WERI-Rb-1 (cell line): ENCODE measurements at regions not wholly inside any gene's neighbourhood (a gene's known extent, or its start where the extent isn't known, plus 50 kb on each side); places are given as distances from the start of the nearest gene placed in this dataset.

ENCODE experiments used
- DNase-seq: peaks from one replicate; pipeline ENCODE4 v3.0.0-alpha.2; 2020
- H3K27ac ChIP-seq: fragments of 250-450 bp; sonication (Bioruptor Pico); 2 replicates; pipeline ENCODE4 v1.5.1; 2020; ENCODE audit warnings: mild to moderate bottlenecking, moderate library complexity
- H3K27me3 ChIP-seq: fragments of 250-450 bp; sonication (Bioruptor Pico); 2 replicates; pipeline ENCODE4 v1.5.1; 2021; ENCODE audit warnings: mild to moderate bottlenecking, low read depth, moderate library complexity; ENCODE audit not compliant: insufficient read depth, severe bottlenecking
- H3K36me3 ChIP-seq: fragments of 250-450 bp; sonication (Bioruptor Pico); 2 replicates; pipeline ENCODE4 v1.5.1; 2020; ENCODE audit warnings: mild to moderate bottlenecking, moderate library complexity
- H3K4me3 ChIP-seq: 2 replicates; pipeline ENCODE4 v1.5.1; 2011; ENCODE audit warnings: low read depth, mild to moderate bottlenecking, control low read depth, low read length
- H3K9me3 ChIP-seq: fragments of 250-450 bp; sonication (Bioruptor Pico); 2 replicates; pipeline ENCODE4 v1.5.1; 2021; ENCODE audit warnings: mild to moderate bottlenecking, moderate library complexity; ENCODE audit not compliant: severe bottlenecking
- CTCF ChIP-seq: IDR thresholded peaks from 2 replicates; pipeline ENCODE4 v1.5.1; 2011; ENCODE audit warnings: low read depth, mild to moderate bottlenecking, control low read depth, inconsistent platforms, low read length

GRCh38 chr10:30536578-30536977 lies 93.0 kb downstream of the LYZL2 start:
- Histone ChIP-seq H3K36me3 (no peaks in the 10 kb centered on the region), H3K4me3 (no peak overlapping the region), H3K27ac (no peak overlapping the region), H3K27me3 (no peaks in the 10 kb centered on the region), H3K9me3 (no peaks in the 10 kb centered on the region)
- TF ChIP-seq CTCF, result no peak
- no peak for DNase-seq

GRCh38 chr10:30535677-30536076 lies 93.9 kb downstream of the LYZL2 start:
- no peaks in the 10 kb centered on the region for H3K27me3 ChIP-seq
- H3K27ac ChIP-seq, result no peak overlapping the region
- no peak for TF ChIP-seq CTCF
- no peak overlapping the region for H3K4me3 ChIP-seq
- no peaks in the 10 kb centered on the region for H3K36me3 ChIP-seq
- DNase-seq, result no peak
- no peaks in the 10 kb centered on the region for H3K9me3 ChIP-seq

GRCh38 chr10:30534465-30535144 lies 94.9 kb downstream of the LYZL2 start:
- peak; percentile 70 for TF ChIP-seq CTCF
- H3K27ac ChIP-seq, result no peak overlapping the region
- no peaks in the 10 kb centered on the region for H3K27me3 ChIP-seq
- H3K4me3 ChIP-seq, result no peak overlapping the region
- no peaks in the 10 kb centered on the region for H3K9me3 ChIP-seq
- no peaks in the 10 kb centered on the region for H3K36me3 ChIP-seq
- peak; percentile 46 for DNase-seq

- H3K36me3 ChIP-seq, result no peaks in the 10 kb centered on the region
- no peak for DNase-seq
These were observed 97.6 kb downstream of the LYZL2 start for GRCh38 chr10:30531751-30532530.

DNA sequence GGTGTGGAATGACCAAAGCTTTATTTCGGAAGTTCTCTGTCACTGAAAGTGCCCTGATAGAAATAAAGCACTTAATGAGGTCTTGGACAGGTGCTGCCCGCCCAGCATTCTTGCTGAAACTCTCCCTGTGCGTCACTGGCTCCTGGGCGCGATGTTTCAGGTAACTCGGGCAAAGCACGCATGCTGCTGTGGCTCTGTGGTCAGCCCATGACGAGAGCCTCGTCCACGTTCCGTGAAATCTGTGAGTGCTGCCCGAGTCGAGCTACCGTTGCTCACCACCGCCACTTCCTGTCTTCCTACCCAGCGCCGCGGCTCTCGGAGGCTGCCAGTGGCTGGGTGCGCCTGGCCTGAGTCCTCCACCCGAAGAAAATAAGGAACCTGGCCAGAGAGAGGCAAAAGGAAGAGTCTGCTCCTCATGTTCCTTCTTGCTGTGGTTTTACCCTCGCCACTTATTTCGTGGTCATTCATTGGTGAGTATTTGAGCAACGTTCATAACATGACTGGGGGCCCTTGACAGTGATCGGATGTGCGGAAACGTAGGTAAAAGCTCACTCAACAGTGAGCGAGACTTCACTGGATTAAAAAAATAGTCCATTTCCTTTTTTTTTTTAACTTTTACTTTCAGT lies 95.5 kb downstream of the MAP3K8 start:
- no peak for TF ChIP-seq CTCF
- no peaks in the 10 kb centered on the region for H3K36me3 ChIP-seq
- no peak overlapping the region for H3K27ac ChIP-seq
- H3K4me3 ChIP-seq, result no peak overlapping the region
- no peaks in the 10 kb centered on the region for H3K9me3 ChIP-seq
- DNase-seq, result no peak
- no peaks in the 10 kb centered on the region for H3K27me3 ChIP-seq

More at GRCh38 chr10:30531751-30532530, 97.6 kb downstream of the LYZL2 start:
- H3K4me3 ChIP-seq, result no peak overlapping the region
- TF ChIP-seq CTCF, result no peak
- no peaks in the 10 kb centered on the region for H3K27me3 ChIP-seq
- H3K27ac ChIP-seq, result no peak overlapping the region
- H3K9me3 ChIP-seq, result no peaks in the 10 kb centered on the region
